H1 (cell line): ENCODE measurements at regions not wholly inside any gene's neighbourhood (a gene's known extent, or its start where the extent isn't known, plus 50 kb on each side); places are given as distances from the start of the nearest gene placed in this dataset.

Source experiments
- CHD1 ChIP-seq: IDR thresholded peaks from 2 replicates; pipeline ENCODE4 v1.6.1; 2012; ENCODE audit warnings: low read depth, low read length, improper control_type of control experiment
- EGR1 ChIP-seq: IDR thresholded peaks from 2 replicates; pipeline ENCODE4 v1.6.1; 2011; ENCODE audit warnings: low read depth, low read length, borderline replicate concordance
- SP4 ChIP-seq: IDR thresholded peaks from 2 replicates; pipeline ENCODE4 v1.6.1; 2012; ENCODE audit warnings: low read length, inconsistent platforms
- TCF12 ChIP-seq: IDR thresholded peaks from 2 replicates; pipeline ENCODE4 v1.6.1; 2011; ENCODE audit warnings: low read depth, mild to moderate bottlenecking, low read length

- no peak for TF ChIP-seq CHD1
- TF ChIP-seq SP4: no peak
- TF ChIP-seq EGR1: no peak
- no peak for TF ChIP-seq TCF12
Measured at GRCh38 chr13:34031610-34032009, 213.7 kb downstream of the RFC3 start (continued).
